A673 (cell line): ENCODE measurements at regions not wholly inside any gene's neighbourhood (a gene's known extent, or its start where the extent isn't known, plus 50 kb on each side); places are given as distances from the start of the nearest gene placed in this dataset.

Source experiments
- BruUV-seq: library from RNA; stranded (reverse); fragments of 400-500 nt; replicated peaks from 2 replicates; lab custom pipeline; 2021; lab: Mats Ljungman, UMichigan
- CTCF ChIA-PET: fragments of 300-600 bp; sonication (Branson Sonifier 250); formaldehyde crosslinking; loops from one replicate; lab custom pipeline; 2022; ENCODE audit warnings: antibody characterized with exemption; lab: Charles Lee
- POLR2A ChIA-PET: fragments of 300-600 bp; sonication (Branson Sonifier 250); formaldehyde crosslinking; loops from one replicate; lab custom pipeline; 2022; ENCODE audit warnings: antibody characterized with exemption; ENCODE audit not compliant: low non-redundant PET; lab: Charles Lee
- DNase-seq: peaks from one replicate; pipeline ENCODE4 v3.0.0-alpha.2; 2015; ENCODE audit warnings: low spot score
- H3K27ac ChIP-seq: fragments of 200-600 bp; sonication (generic); 2 replicates; pipeline ENCODE4 v1.5.1; 2016; ENCODE audit warnings: mixed run types, low read depth, mild to moderate bottlenecking, mixed read lengths, antibody characterized with exemption, low read length; ENCODE audit not compliant: poor library complexity, severe bottlenecking
- H3K27me3 ChIP-seq: fragments of 200-600 bp; sonication (generic); replicated peaks from 2 replicates; pipeline ENCODE4 v1.6.1; 2017; ENCODE audit warnings: mixed run types, low read depth, mild to moderate bottlenecking, mixed read lengths, antibody characterized with exemption, low read length; ENCODE audit not compliant: insufficient read depth, poor library complexity
- H3K36me3 ChIP-seq: fragments of 200-600 bp; sonication (generic); 2 replicates; pipeline ENCODE4 v1.6.1; 2016; ENCODE audit warnings: mixed run types, mild to moderate bottlenecking, mixed read lengths, antibody characterized with exemption, low read length; ENCODE audit not compliant: insufficient read depth, poor library complexity, severe bottlenecking
- H3K4me1 ChIP-seq: fragments of 200-600 bp; sonication (generic); 2 replicates; pipeline ENCODE4 v1.6.1; 2017; ENCODE audit warnings: mixed run types, mild to moderate bottlenecking, mixed read lengths, antibody characterized with exemption, low read length; ENCODE audit not compliant: insufficient read depth, poor library complexity, severe bottlenecking
- H3K4me3 ChIP-seq: fragments of 200-600 bp; sonication (generic); 2 replicates; pipeline ENCODE4 v1.5.1; 2016; ENCODE audit warnings: low read depth, mixed run types, mild to moderate bottlenecking, mixed read lengths, low read length; ENCODE audit not compliant: poor library complexity, severe bottlenecking
- H3K9me3 ChIP-seq: fragments of 200-600 bp; sonication (generic); 2 replicates; pipeline ENCODE4 v1.6.1; 2016; ENCODE audit warnings: mixed run types, low read depth, mild to moderate bottlenecking, mixed read lengths, antibody characterized with exemption, low read length; ENCODE audit not compliant: poor library complexity, severe bottlenecking
- CTCF ChIP-seq: fragments of 300-800, 200-600 bp; sonication (generic); conservative IDR thresholded peaks from 2 replicates; pipeline ENCODE4 v1.5.1; 2017; ENCODE audit warnings: low read depth, mild to moderate bottlenecking, antibody characterized with exemption, low read length, moderate library complexity, mixed read lengths
- EZH2 ChIP-seq: fragments of 200-600 bp; sonication (generic); IDR thresholded peaks from 2 replicates; pipeline ENCODE4 v1.6.1; 2017; ENCODE audit warnings: borderline replicate concordance, low read depth, mild to moderate bottlenecking, mixed read lengths, antibody characterized with exemption, low read length; ENCODE audit not compliant: poor library complexity, severe bottlenecking
- intact Hi-C: fragments of 100-400 bp; cut with micrococcal nuclease; formaldehyde crosslinking; loops from one replicate; pipeline ENCODE4 v1.10.0; 2022; ENCODE audit not compliant: unreplicated experiment

- CTCF ChIA-PET = interaction anchor here (0.6 kb wide), 1 partner anchor 428 kb away, joined by 3 read pairs; no protein-coding TSS in a partner anchor
- Histone ChIP-seq H3K9me3 (no peaks in the 10 kb centered on the region), H3K4me1 (no peaks in the 10 kb centered on the region), H3K36me3 (no peaks in the 10 kb centered on the region), H3K27ac (no peak overlapping the region), H3K27me3 (peaks cover 4% of the 10 kb centered on the region), H3K4me3 (no peak overlapping the region)
- TF ChIP-seq CTCF = no peak
- TF ChIP-seq EZH2 = no peak
- POLR2A ChIA-PET = interaction anchor here (0.7 kb wide), 1 partner anchor 163 kb away, joined by 4 read pairs; no protein-coding TSS in a partner anchor
- DNase-seq = no peak
- intact Hi-C loops = no loop called here
- BruUV-seq = no TSS peak
Measured at GRCh38 chr11:116653206-116653605, 119.6 kb downstream of the BUD13 start.

- intact Hi-C loops = no loop called here
Measured at GRCh38 chr11:116651737-116652237, 121.0 kb downstream of the BUD13 start.

GRCh38 chr11:116651098-116651736 lies 121.6 kb downstream of the BUD13 start:
- Histone ChIP-seq H3K27me3 (peaks cover 4% of the 10 kb centered on the region), H3K4me1 (no peaks in the 10 kb centered on the region), H3K4me3 (no peak overlapping the region), H3K27ac (no peak overlapping the region), H3K36me3 (no peaks in the 10 kb centered on the region), H3K9me3 (no peaks in the 10 kb centered on the region)
- no peak for DNase-seq
- BruUV-seq = no TSS peak
- TF ChIP-seq CTCF = no peak
- no peak for TF ChIP-seq EZH2
- intact Hi-C loops = no loop called here
- CTCF ChIA-PET = no interaction called here
- POLR2A ChIA-PET = no interaction called here

More at GRCh38 chr11:116651737-116652237, 121.0 kb downstream of the BUD13 start:
- CTCF ChIA-PET = no interaction called here
- Histone ChIP-seq H3K4me3 (no peak overlapping the region), H3K27ac (no peak overlapping the region), H3K27me3 (peaks cover 4% of the 10 kb centered on the region), H3K9me3 (no peaks in the 10 kb centered on the region), H3K36me3 (no peaks in the 10 kb centered on the region), H3K4me1 (no peaks in the 10 kb centered on the region)
- DNase-seq = no peak
- TF ChIP-seq CTCF (no peak), EZH2 (no peak)
- POLR2A ChIA-PET = no interaction called here
- no TSS peak for BruUV-seq
